SK-N-SH treated with all-trans-retinoic acid at 6 μM for 48 hours (cell line): ENCODE measurements at regions not wholly inside any gene's neighbourhood (a gene's known extent, or its start where the extent isn't known, plus 50 kb on each side); places are given as distances from the start of the nearest gene placed in this dataset.

Experiments
- CSDC2 ChIP-seq: fragments of 250-450 bp; sonication (Bioruptor Pico); IDR thresholded peaks from 2 replicates; pipeline ENCODE4 v1.5.0; 2020; ENCODE audit warnings: mild to moderate bottlenecking, moderate library complexity
- PPARA ChIP-seq: fragments of 250-450 bp; sonication (Bioruptor Pico); IDR thresholded peaks from 2 replicates; pipeline ENCODE4 v1.5.0; 2020; ENCODE audit warnings: mild to moderate bottlenecking, borderline replicate concordance
- RARB ChIP-seq: fragments of 250-450 bp; sonication (Bioruptor Pico); IDR thresholded peaks from 2 replicates; pipeline ENCODE4 v1.8.0; 2021; ENCODE audit warnings: mild to moderate bottlenecking, moderate library complexity
- TCF4 ChIP-seq: fragments of 250-450 bp; sonication (Bioruptor Pico); IDR thresholded peaks from 2 replicates; pipeline ENCODE4 v1.8.0; 2021; ENCODE audit warnings: mild to moderate bottlenecking, moderate library complexity, borderline replicate concordance
- TSHZ2 ChIP-seq: fragments of 250-450 bp; sonication (Bioruptor Pico); IDR thresholded peaks from 2 replicates; pipeline ENCODE4 v1.5.0; 2020; ENCODE audit warnings: mild to moderate bottlenecking, moderate library complexity

GRCh38 chr17:14732211-14732610, 431.3 kb downstream of the HS3ST3B1 start:
- no peak for TF ChIP-seq CSDC2 (CRISPR knock-in tag)
- TF ChIP-seq RARB (CRISPR knock-in tag): no peak
- TF ChIP-seq PPARA (CRISPR knock-in tag): no peak
- TF ChIP-seq TCF4 (CRISPR knock-in tag): no peak
- no peak for TF ChIP-seq TSHZ2 (CRISPR knock-in tag)
